HL-60 (cell line): ENCODE measurements at regions not wholly inside any gene's neighbourhood (a gene's known extent, or its start where the extent isn't known, plus 50 kb on each side); places are given as distances from the start of the nearest gene placed in this dataset.

Experiments used
- DNase-seq, 2 experiments: peaks; one replicate each; pipeline ENCODE4 v3.0.0-alpha.2; 2010 to 2020; ENCODE audit warnings: low read depth in 1 of 2, low spot score in 1 of 2
- H3K27ac ChIP-seq: fragments of 250-450 bp; sonication (Bioruptor Pico); replicated peaks from 2 replicates; pipeline ENCODE4 v1.5.1; 2020; ENCODE audit warnings: mild to moderate bottlenecking, moderate library complexity
- H3K27me3 ChIP-seq: fragments of 250-450 bp; sonication (Bioruptor Pico); 2 replicates; pipeline ENCODE4 v1.5.1; 2021; ENCODE audit warnings: mild to moderate bottlenecking, moderate library complexity; ENCODE audit not compliant: insufficient read depth, poor library complexity, severe bottlenecking
- H3K4me3 ChIP-seq: replicated peaks from 2 replicates; pipeline ENCODE4 v1.5.1; 2011; ENCODE audit warnings: mild to moderate bottlenecking, control low read depth, low read length; ENCODE audit not compliant: insufficient read depth
- CTCF ChIP-seq: IDR thresholded peaks from one replicate; pipeline ENCODE4 v1.5.1; 2011; ENCODE audit warnings: low read length, control low read depth, inconsistent platforms; ENCODE audit not compliant: insufficient read depth
- GABPA ChIP-seq: IDR thresholded peaks from 2 replicates; pipeline ENCODE4 v1.6.1; 2012; ENCODE audit warnings: low read depth
- POLR2AphosphoS5 ChIP-seq: IDR thresholded peaks from 2 replicates; pipeline ENCODE4 v1.6.1; 2012; ENCODE audit warnings: low read depth
- SPI1 ChIP-seq: IDR thresholded peaks from 2 replicates; pipeline ENCODE4 v1.6.1; 2012; ENCODE audit warnings: low read depth, mild to moderate bottlenecking, borderline replicate concordance
- TF ChIP-seq, protein P1 (sequence below): IDR thresholded peaks from 2 replicates; pipeline ENCODE4 v1.6.1; 2012; ENCODE audit warnings: low read depth; ENCODE audit not compliant: insufficient replicate concordance

DNA sequence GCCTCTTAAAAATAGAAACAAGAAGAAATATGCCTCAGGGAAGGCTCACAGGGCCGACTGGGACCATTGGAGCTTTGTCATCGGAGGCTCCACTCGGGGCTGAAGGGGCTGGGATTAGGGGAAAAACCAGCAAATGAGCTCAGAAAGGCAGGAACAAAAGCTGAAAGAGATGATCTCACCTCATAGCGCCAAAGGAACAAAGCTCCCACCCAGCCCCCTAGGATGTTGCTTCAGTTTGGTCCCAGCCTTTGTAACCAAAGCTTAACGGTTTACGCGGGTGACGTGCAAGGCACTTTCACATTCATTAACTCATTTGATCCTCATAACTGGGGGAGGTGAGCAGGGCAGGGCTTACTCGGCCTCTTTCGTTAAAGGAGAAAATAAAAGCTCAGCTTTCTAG, 168.5 kb upstream of the DYNLRB2 start:
- DNase-seq = no peak
- no peak for TF ChIP-seq SPI1
- TF ChIP-seq GABPA = no peak
- TF ChIP-seq, protein P1, sequence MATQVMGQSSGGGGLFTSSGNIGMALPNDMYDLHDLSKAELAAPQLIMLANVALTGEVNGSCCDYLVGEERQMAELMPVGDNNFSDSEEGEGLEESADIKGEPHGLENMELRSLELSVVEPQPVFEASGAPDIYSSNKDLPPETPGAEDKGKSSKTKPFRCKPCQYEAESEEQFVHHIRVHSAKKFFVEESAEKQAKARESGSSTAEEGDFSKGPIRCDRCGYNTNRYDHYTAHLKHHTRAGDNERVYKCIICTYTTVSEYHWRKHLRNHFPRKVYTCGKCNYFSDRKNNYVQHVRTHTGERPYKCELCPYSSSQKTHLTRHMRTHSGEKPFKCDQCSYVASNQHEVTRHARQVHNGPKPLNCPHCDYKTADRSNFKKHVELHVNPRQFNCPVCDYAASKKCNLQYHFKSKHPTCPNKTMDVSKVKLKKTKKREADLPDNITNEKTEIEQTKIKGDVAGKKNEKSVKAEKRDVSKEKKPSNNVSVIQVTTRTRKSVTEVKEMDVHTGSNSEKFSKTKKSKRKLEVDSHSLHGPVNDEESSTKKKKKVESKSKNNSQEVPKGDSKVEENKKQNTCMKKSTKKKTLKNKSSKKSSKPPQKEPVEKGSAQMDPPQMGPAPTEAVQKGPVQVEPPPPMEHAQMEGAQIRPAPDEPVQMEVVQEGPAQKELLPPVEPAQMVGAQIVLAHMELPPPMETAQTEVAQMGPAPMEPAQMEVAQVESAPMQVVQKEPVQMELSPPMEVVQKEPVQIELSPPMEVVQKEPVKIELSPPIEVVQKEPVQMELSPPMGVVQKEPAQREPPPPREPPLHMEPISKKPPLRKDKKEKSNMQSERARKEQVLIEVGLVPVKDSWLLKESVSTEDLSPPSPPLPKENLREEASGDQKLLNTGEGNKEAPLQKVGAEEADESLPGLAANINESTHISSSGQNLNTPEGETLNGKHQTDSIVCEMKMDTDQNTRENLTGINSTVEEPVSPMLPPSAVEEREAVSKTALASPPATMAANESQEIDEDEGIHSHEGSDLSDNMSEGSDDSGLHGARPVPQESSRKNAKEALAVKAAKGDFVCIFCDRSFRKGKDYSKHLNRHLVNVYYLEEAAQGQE = no peak
- TF ChIP-seq POLR2AphosphoS5 = no peak
- no peak for TF ChIP-seq CTCF
- H3K27me3 ChIP-seq = no peaks in the 10 kb centered on the region
- H3K27ac ChIP-seq = no peak overlapping the region
- no peak overlapping the region for H3K4me3 ChIP-seq

- Histone ChIP-seq H3K4me3 (no peak overlapping the region), H3K27me3 (no peaks in the 10 kb centered on the region), H3K27ac (no peak overlapping the region)
- TF ChIP-seq GABPA (no peak), CTCF (no peak), POLR2AphosphoS5 (no peak), SPI1 (no peak)
- TF ChIP-seq, protein P1 = no peak
- DNase-seq = no peak
These were observed 171.4 kb upstream of the DYNLRB2 start for GRCh38 chr16:80369138-80369958.

GRCh38 chr16:80367037-80367658, 173.6 kb upstream of the DYNLRB2 start:
- TF ChIP-seq POLR2AphosphoS5 = no peak
- no peak for TF ChIP-seq GABPA
- no peak for TF ChIP-seq CTCF
- no peak for TF ChIP-seq SPI1
- TF ChIP-seq, protein P1 = no peak
- H3K27ac ChIP-seq = no peak overlapping the region
- no peaks in the 10 kb centered on the region for H3K27me3 ChIP-seq
- no peak overlapping the region for H3K4me3 ChIP-seq
- no peak for DNase-seq
